ENCODE measurements at regions not wholly inside any gene's neighbourhood (a gene's known extent, or its start where the extent isn't known, plus 50 kb on each side); places are given as distances from the start of the nearest gene placed in this dataset.

GRCh38 chr5:101846496-101846895 is 449.6 kb downstream of the SLCO4C1 start:
- H3K9ac ChIP-seq (ENCODE audit: low read depth, low read length, poor library complexity, severe bottlenecking), result no peak overlapping the region

GRCh38 chr5:101843055-101843454 is 453.0 kb downstream of the SLCO4C1 start:
- TF ChIP-seq CTCF (conservative IDR thresholded peaks at IDR 0.05; ENCODE audit: low read length) (no peak), EZH2phosphoT487 (IDR thresholded peaks at IDR 0.05; ENCODE audit: borderline replicate concordance) (no peak)
- H3F3A ChIP-seq (ENCODE audit: low read depth), result no peaks in the 10 kb centered on the region
- no peak overlapping the region for H3K4me2 ChIP-seq (ENCODE audit: low read depth, low read length, poor library complexity, severe bottlenecking)
- no peaks in the 10 kb centered on the region for H3K79me2 ChIP-seq (ENCODE audit: insufficient read depth, low read length)
- no peak overlapping the region for H3K4me3 ChIP-seq (ENCODE audit: low read length, poor library complexity, severe bottlenecking)
- H3K36me3 ChIP-seq (ENCODE audit: insufficient read depth, low read length), result no peaks in the 10 kb centered on the region
- no peaks in the 10 kb centered on the region for H3K4me1 ChIP-seq (ENCODE audit: insufficient read depth, low read length, poor library complexity, severe bottlenecking)
- H3K9me3 ChIP-seq (ENCODE audit: insufficient read depth, low read depth, low read length), result no peaks in the 10 kb centered on the region
- H4K20me1 ChIP-seq (ENCODE audit: insufficient read depth, low read length, poor library complexity, severe bottlenecking), result no peaks in the 10 kb centered on the region
- H3K9me2 ChIP-seq (replicated peaks; ENCODE audit: low read depth, low read length), result no peaks in the 10 kb centered on the region
- H2AFZ ChIP-seq (ENCODE audit: low read length), result no peak overlapping the region
- no peak overlapping the region for H3K9ac ChIP-seq (ENCODE audit: low read depth, low read length, poor library complexity, severe bottlenecking)
- H3K27me3 ChIP-seq (ENCODE audit: insufficient read depth, low read length, poor library complexity, severe bottlenecking), result no peaks in the 10 kb centered on the region

More at GRCh38 chr5:101846496-101846895, 449.6 kb downstream of the SLCO4C1 start:
- Histone ChIP-seq H3K4me1 (ENCODE audit: insufficient read depth, low read length, poor library complexity, severe bottlenecking) (no peaks in the 10 kb centered on the region), H2AFZ (ENCODE audit: low read length) (no peak overlapping the region), H3K79me2 (ENCODE audit: insufficient read depth, low read length) (no peaks in the 10 kb centered on the region), H4K20me1 (ENCODE audit: insufficient read depth, low read length, poor library complexity, severe bottlenecking) (no peaks in the 10 kb centered on the region), H3K27me3 (ENCODE audit: insufficient read depth, low read length, poor library complexity, severe bottlenecking) (no peaks in the 10 kb centered on the region), H3K4me3 (ENCODE audit: low read length, poor library complexity, severe bottlenecking) (no peak overlapping the region), H3K36me3 (ENCODE audit: insufficient read depth, low read length) (no peaks in the 10 kb centered on the region), H3K9me2 (replicated peaks; ENCODE audit: low read depth, low read length) (no peaks in the 10 kb centered on the region), H3K9me3 (ENCODE audit: insufficient read depth, low read depth, low read length) (no peaks in the 10 kb centered on the region), H3K4me2 (ENCODE audit: low read depth, low read length, poor library complexity, severe bottlenecking) (no peak overlapping the region), H3F3A (ENCODE audit: low read depth) (no peaks in the 10 kb centered on the region)
- TF ChIP-seq CTCF (conservative IDR thresholded peaks at IDR 0.05; ENCODE audit: low read length) (no peak), EZH2phosphoT487 (IDR thresholded peaks at IDR 0.05; ENCODE audit: borderline replicate concordance) (no peak)

- no peak overlapping the region for H3K9ac ChIP-seq (ENCODE audit: low read depth, low read length, poor library complexity, severe bottlenecking)
- H3F3A ChIP-seq (ENCODE audit: low read depth), result no peaks in the 10 kb centered on the region
- H3K36me3 ChIP-seq (ENCODE audit: insufficient read depth, low read length), result no peaks in the 10 kb centered on the region
- H4K20me1 ChIP-seq (ENCODE audit: insufficient read depth, low read length, poor library complexity, severe bottlenecking), result no peaks in the 10 kb centered on the region
- H3K27me3 ChIP-seq (ENCODE audit: insufficient read depth, low read length, poor library complexity, severe bottlenecking), result no peaks in the 10 kb centered on the region
- no peak overlapping the region for H3K4me2 ChIP-seq (ENCODE audit: low read depth, low read length, poor library complexity, severe bottlenecking)
- H3K9me3 ChIP-seq (ENCODE audit: insufficient read depth, low read depth, low read length), result no peaks in the 10 kb centered on the region
- no peaks in the 10 kb centered on the region for H3K79me2 ChIP-seq (ENCODE audit: insufficient read depth, low read length)
- TF ChIP-seq CTCF (conservative IDR thresholded peaks at IDR 0.05; ENCODE audit: low read length) (no peak), EZH2phosphoT487 (IDR thresholded peaks at IDR 0.05; ENCODE audit: borderline replicate concordance) (no peak)
- H3K4me1 ChIP-seq (ENCODE audit: insufficient read depth, low read length, poor library complexity, severe bottlenecking), result no peaks in the 10 kb centered on the region
- H3K4me3 ChIP-seq (ENCODE audit: low read length, poor library complexity, severe bottlenecking), result no peak overlapping the region
- H3K9me2 ChIP-seq (replicated peaks; ENCODE audit: low read depth, low read length), result no peaks in the 10 kb centered on the region
- no peak overlapping the region for H2AFZ ChIP-seq (ENCODE audit: low read length)
Observed at GRCh38 chr5:101838435-101838834, 457.6 kb downstream of the SLCO4C1 start.
